NOMO-1 treated with dmso at 0.1 percent for 144 hours (cell line): ENCODE measurements at regions not wholly inside any gene's neighbourhood (a gene's known extent, or its start where the extent isn't known, plus 50 kb on each side); places are given as distances from the start of the nearest gene placed in this dataset.

Experiments
- DNase-seq: peaks from one replicate; lab custom pipeline; 2025; ENCODE audit not compliant: unreplicated experiment; lab: John Stamatoyannopoulos, UW

DNA sequence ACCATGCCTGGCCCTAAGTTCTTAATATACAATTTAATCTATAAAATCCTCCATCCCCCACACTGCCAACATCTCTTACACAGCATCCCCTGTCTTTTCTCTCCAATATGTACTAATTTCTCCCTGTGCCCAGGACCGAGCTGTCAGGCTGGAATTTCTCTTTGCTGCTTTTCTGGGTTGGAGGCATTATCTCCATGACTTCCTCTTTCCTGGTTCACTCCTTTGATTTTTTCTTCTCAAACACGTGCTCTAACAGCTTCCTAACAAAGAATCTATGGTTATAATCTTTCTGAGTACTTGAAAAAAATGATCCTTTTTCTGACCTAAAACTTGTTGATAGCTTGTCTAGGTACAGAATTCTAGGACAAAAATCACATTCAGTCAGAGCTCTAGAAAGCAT lies 112.8 kb downstream of the C1D start:
- no peak for DNase-seq

DNA sequence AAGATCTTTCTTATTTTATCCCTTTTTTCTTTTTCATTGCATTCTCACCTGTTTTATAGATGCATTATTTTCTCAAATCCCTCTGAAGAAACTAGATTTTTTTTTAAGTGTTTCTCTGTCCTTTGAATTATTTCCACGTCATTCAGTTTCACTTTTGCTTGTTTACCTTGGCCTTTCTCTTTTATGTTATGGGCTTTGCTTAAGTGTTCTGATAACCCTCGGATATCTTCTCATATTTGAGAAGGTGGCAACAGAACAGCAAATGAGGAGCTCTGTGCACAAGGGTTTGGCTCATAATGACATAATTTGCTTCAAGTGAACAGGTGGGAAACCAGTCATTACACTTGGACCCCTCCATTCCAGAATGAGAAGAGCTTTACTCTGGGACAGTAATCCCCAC lies 111.9 kb downstream of the C1D start:
- DNase-seq, result no peak

DNA sequence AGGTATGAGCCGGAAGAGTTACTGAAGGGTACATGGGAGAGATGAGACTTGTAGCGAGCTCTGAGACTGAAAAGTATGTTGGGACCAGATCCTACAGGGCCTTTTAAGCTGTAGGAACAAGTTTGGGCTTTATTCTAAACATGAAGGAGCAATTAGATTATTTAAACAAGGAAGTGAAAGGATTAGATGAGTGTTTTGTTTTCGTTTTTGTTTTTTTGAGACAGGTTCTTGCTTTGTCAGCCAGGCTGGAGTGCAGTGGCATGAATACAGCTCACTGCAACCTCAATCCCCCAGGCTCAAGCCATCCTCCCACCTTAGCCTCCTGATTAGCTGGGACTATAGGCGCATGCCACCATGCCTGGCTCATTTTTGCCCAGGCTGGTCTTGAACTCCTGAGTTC lies 110.7 kb downstream of the C1D start:
- DNase-seq, result no peak

DNA sequence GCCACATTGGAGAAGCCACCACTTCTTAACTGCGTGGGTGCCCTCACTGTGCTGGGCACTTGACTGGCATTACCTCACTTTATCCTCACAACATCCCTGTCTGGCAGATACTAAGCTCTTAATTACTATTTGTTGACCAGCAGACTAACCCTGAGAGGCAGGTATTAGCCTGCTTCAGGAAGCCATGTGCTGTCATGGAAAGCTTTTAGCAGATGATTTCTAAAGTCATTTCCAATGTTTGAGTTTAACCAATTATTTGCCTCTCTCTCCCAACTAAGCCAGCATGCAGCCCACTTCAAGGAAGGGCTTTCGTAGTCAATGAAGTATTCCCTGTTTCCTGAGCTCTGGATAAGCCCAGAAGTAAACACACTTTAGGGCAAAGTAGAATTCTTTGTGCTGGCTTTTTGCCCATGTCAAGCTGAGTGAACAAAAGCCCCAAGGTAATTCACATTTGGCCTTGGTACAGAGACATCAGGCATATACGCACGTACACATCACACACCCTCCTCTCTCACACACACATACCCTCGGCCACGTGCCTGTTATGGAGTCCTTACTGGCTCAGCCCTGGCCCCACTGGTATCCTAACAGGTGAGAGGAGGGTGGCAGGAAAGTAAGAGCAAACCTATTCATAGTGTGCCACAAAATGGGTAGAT lies 108.6 kb downstream of the C1D start:
- DNase-seq, result no peak

DNA sequence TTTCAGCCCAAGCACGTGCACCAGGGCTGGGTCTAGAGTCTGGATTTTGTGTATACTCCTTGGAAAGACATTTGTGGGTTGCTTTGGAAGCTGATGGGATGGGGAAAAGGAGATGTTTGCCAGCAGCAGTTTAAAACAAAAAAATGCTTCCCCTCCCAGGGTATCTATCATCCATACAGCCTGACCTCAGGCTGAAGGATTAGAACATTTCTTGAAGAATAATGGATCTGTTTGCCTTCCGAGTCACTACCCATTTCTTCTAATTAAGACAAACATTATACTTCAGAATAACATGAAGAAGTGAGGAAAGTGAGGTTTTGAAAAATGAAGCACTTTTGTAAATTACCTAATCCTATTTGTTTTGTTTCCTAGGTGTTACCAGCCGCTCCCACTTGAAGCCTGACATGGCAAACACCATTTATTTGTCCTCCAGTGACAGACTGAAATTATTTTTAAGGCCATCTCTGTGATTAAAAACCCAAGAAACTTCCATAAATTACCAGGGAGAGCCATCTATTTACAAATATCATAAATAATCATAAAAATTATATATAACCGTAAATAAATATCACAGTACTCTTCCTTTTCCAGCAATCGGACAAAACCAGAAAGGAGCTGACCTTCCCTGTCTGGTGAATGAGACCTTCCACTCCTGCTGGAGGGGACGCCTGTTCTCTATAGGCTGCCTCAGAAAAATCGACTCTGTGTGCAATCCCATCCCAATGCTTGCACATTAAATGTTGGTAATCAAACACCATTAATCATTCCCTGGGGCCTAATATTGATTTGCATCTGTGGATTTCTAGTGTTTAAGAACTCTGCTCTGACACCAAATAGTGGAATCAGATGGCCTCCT lies 106.8 kb downstream of the C1D start:
- no peak for DNase-seq

DNA sequence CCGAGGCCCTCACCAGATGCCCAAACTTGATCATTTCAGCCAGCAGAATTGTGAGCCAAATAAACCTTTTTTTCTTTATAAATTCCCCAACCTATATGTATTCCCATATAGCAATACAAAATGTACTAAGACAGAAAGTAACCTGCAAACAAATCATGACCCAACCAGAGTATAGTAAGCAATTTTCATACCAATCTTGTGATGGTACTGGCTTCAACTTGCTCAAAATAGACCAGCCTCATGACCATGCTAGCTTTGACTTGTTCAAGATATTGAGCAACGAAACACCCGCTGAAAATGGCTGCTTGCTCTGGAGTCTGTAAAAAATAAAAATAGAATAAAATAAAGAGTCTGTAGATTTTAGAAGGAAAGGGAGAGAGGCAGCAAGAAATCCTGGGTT lies 97.6 kb downstream of the C1D start:
- no peak for DNase-seq

DNA sequence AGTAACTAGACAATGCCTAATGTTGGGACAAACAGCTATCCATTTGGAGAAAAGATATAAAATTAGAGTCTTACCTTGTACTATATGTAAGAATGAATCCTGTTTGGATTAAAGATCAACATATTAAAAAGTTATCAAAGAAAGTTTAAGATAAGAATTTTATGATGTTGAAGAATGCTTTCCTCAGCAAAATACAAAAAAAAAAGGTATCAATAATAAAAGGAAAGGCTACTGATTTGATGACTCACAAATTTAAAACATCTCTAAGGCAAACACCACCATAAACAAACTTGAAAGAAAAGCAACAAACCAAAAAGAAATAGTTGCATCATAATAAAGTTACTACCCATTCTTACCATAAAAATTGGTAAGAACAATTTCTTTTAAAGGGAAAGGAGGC lies 92.7 kb downstream of the C1D start:
- no peak for DNase-seq

DNA sequence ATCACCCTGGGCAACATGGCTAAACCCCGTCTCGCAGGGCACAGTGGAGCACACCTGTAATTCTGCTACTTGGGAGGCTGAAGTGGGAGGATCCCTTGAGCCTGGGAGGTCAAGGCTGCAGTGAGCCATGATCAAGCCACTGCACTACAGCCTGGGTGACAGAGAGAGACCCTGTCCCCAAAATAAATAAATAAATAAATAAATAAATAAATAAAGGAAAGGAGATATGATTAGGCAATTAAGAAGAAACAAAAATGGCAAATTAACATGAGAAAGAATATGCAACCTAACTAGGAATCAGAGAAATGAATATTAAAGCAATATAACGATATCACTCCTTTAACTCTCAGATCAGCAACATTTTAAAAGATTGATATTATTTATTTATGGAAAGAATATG lies 92.3 kb downstream of the C1D start:
- no peak for DNase-seq

DNA sequence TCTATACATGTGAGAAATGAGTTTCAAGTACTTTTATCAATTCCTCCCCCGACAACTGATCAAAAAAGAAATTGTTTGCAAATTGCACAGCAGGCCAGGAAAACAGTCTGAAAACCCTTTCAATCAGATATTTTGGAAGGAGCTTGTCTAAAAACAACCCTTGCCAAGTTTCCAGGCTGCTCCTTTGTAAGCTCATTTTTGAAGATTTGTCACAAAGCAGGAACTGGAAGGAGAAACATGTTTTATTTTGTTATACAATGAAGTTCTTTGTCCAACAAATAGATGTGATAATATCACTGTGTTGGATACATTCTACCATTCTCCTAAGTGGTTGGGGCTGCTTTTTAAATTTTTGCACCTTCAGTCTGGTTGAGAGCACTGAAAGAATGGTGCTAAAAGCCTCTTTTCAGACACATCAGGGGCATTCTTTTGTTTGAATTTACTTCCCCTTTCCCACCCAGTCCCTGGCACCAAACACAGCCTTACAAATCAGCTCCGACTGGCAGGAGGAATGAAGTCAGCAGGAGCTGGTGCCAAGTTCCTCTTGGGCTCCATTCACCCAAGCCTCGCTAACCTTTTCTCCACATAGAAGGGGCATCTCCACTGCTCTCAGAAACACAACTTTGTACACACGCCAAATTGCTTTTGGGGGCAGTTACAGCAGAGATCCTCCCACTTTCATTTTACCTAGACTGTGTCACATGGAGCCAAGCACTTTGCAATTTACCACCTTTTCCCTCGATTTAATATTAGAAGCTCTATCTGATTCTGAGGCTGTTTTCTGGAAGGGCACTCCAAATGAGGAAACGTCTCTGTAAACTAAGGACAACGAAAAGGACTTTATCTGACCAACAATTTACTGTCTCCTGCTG lies 88.0 kb downstream of the C1D start:
- DNase-seq, result peak; percentile 30

DNA sequence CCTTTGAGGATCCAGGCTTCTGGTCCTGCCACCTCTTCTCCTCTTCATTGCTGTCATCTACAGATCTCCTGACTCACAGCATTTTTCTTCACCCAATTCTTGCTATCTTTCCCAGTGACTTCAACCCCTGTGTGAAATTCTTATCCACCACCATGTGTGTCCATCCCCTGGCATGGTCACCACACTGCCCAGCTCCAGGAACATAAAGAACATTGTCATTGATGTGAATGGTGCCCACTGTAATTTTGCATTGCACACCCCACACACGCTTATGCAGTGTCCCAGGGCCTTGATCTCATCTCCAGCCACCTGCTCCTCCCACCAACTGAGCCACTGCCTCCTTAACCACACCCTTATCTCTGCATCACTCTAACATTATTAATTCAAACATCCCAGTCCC lies 85.3 kb downstream of the C1D start:
- DNase-seq, result no peak

DNA sequence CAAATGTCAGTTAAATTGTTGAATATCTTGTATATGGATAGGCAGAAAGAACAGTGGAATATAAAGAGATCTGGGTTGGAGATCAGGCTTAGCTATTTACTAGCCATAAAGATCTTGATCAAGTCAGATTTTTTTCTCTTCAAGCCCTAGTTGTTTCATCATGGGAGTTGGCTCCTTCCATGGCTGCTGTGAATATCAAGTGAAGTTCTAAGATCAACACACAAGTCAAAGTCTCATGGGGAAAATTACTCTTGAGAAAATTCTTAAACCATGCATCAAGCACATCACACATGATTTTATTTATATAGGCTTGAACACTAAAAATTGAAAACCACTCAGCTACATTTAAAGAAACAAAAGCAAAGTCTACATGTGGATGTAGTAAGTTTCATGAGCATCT lies 79.8 kb downstream of the C1D start:
- DNase-seq, result no peak

DNA sequence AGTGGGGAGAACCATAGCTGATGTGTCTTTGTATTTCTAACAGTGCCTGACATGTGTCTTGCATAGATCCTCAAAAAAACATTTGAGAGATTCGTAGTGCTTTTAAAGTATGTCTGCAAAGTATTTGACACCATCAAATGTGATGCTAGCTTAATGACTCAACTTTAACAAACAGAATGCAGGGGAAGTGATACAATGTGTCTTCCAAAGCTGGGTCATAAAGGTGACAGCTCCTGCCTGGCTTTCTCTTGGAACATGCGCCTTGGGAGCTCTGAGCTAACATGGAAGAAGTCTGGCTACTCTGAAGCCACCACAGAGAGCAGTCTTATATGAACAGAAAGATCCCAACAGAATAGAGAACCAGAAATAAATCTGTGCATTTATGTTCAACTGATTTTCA lies 78.2 kb downstream of the C1D start:
- DNase-seq, result no peak

DNA sequence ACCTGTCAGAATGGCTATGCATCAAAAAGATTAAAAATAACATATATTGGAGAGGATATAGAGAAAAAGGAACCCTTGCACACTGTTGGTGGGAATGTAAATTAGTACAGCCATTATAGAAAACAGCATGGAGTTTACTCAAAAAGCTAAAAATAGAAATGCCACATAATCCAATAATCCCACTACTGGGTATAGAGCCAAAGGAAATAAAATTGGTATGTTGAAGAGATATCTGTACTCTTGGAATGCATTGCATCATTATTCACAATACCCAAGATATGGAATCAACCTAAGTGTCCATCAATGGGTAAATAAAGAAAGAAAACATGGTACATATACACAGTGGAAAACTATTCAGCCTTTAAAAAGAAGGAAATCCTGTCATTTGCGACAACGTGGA lies 77.2 kb downstream of the C1D start:
- no peak for DNase-seq

DNA sequence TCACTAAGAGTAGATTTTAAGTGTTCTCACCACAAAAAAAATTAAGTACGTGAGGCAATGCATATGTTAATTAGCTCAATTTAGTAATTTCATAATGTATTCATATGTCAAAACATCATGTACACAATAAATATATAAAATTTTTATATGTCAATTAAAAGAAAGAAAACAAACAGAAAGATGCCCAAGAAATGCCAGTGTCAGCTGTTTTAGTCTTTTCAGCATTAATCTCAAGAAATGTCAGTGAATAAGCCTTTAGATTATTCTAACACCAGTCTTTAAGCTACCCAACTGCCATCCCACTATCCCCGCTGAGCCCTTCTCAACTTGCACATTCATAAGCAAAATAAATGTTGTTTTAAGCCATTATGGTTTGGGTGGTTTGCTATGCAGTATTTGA lies 76.5 kb downstream of the C1D start:
- DNase-seq, result no peak
